Transverse colon (tissue), 4 donors: ENCODE measurements at regions not wholly inside any gene's neighbourhood (a gene's known extent, or its start where the extent isn't known, plus 50 kb on each side); places are given as distances from the start of the nearest gene placed in this dataset.

ENCODE experiments used
- POLR2A ChIP-seq: fragments of 450-650 bp; IDR thresholded peaks from one replicate; pipeline ENCODE4 v1.6.1; 2016; ENCODE audit warnings: antibody characterized with exemption, mild to moderate bottlenecking, moderate library complexity
- POLR2AphosphoS5 ChIP-seq, 3 donors: sonication (generic); formaldehyde crosslinking; IDR thresholded peaks; one replicate each; pipeline ENCODE4 v1.6.1; 2016; ENCODE audit warnings: antibody characterized with exemption in 3 of 3
- TF ChIP-seq, protein P1 (sequence below), 5 experiments: fragments of 200-600 bp in 3 of 5; fragments of 450-650 bp in 2 of 5; sonication (generic) in 3 of 5; IDR thresholded peaks; 1 replicate in 2 of 5; 2 replicates in 3 of 5; pipeline ENCODE4 v1.5.1; 2016 to 2017; ENCODE audit warnings: antibody characterized with exemption in 5 of 5, inconsistent platforms in 3 of 5, mild to moderate bottlenecking in 2 of 5, moderate library complexity in 1 of 5

DNA sequence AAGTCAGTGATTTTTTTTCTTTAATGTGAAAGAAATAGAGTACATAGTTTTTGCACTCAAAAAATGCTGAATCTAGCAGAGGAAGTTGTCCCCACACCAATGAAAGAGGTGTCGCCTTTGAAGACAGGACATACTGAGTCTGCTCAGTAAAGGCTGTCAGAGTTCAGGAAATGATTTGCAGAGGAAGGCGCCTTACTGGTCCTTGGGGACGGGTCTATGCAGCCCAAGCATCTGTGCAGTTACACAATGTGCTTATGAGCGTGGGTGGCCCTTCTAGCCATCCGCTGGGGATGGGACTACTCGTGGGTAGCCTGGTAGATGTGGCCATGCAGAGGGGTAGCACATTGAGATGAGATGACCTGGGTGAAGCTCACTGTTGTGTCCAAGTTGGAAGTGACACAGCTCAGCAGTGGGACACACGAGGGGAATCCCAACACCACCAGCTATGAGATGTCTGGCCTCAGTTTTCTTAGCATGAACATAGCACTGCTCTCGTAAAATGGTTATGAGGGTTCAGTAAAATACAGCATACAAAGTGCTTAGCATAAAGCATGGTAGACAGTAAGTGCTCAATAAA lies 116.5 kb upstream of the RBPJ start:
- TF ChIP-seq, protein P1, sequence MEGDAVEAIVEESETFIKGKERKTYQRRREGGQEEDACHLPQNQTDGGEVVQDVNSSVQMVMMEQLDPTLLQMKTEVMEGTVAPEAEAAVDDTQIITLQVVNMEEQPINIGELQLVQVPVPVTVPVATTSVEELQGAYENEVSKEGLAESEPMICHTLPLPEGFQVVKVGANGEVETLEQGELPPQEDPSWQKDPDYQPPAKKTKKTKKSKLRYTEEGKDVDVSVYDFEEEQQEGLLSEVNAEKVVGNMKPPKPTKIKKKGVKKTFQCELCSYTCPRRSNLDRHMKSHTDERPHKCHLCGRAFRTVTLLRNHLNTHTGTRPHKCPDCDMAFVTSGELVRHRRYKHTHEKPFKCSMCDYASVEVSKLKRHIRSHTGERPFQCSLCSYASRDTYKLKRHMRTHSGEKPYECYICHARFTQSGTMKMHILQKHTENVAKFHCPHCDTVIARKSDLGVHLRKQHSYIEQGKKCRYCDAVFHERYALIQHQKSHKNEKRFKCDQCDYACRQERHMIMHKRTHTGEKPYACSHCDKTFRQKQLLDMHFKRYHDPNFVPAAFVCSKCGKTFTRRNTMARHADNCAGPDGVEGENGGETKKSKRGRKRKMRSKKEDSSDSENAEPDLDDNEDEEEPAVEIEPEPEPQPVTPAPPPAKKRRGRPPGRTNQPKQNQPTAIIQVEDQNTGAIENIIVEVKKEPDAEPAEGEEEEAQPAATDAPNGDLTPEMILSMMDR (IDR thresholded peaks at IDR 0.05) = no peak
- no peak for TF ChIP-seq POLR2AphosphoS5 (IDR thresholded peaks at IDR 0.05)
- TF ChIP-seq POLR2A = no peak
